IgD-negative memory B cell (primary cell): ENCODE measurements at regions not wholly inside any gene's neighbourhood (a gene's known extent, or its start where the extent isn't known, plus 50 kb on each side); places are given as distances from the start of the nearest gene placed in this dataset.
"Not testable (repeated sequence)": the region's sequence is repeated elsewhere in the genome, so short reads cannot be mapped to it uniquely, and the experiment has no call there.

Experiments used
- H3K27ac Mint-ChIP-seq, 3 donors: one replicate each; pipeline ENCODE4 v1.8.0; 2020 to 2022; ENCODE audit warnings: mild to moderate bottlenecking in 3 of 3, mixed read lengths in 3 of 3, moderate library complexity in 1 of 3
- H3K27me3 Mint-ChIP-seq: one replicate; pipeline ENCODE4 v1.8.0; 2021; ENCODE audit warnings: mixed read lengths
- H3K36me3 Mint-ChIP-seq: one replicate; pipeline ENCODE4 v1.8.0; 2020; ENCODE audit warnings: mild to moderate bottlenecking, mixed read lengths
- H3K4me1 Mint-ChIP-seq, 3 donors: one replicate each; pipeline ENCODE4 v1.8.0; 2020 to 2022; ENCODE audit warnings: mixed read lengths in 3 of 3, mild to moderate bottlenecking in 1 of 3
- H3K4me3 Mint-ChIP-seq, 4 donors: one replicate each; pipeline ENCODE4 v1.8.0; 2020 to 2022; ENCODE audit warnings: mild to moderate bottlenecking in 4 of 4, mixed read lengths in 4 of 4, moderate library complexity in 3 of 4
- H3K9me3 Mint-ChIP-seq, 3 donors: one replicate each; pipeline ENCODE4 v1.8.0; 2020 to 2021; ENCODE audit warnings: mixed read lengths in 3 of 3, mild to moderate bottlenecking in 1 of 3

DNA sequence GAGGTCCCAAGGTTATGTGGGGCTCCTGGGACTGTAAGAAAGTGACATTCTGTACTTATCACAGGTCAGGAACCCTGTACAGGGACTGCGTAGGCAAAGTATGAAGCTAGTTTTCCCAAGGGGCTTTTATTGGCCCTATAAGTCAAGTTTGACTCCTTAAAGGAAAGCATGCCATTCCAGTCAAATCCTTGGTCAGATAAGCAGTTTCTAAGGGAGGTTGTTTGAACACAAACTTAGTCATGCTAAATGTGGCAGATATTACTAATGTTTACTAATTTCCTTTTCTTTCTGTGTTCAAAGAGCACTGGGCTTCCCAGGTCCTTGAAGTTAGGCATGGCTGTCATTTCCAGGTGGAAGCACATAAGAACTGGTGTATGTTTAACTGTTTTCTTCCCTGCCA, 472.4 kb downstream of the ATP23 start:
- Mint-ChIP-seq H3K36me3 (no peaks in the 10 kb centered on the region), H3K27me3 (peaks cover 2% of the 10 kb centered on the region), H3K27ac (no peak overlapping the region), H3K4me3 (no peak overlapping the region), H3K9me3 (peaks cover 0 to 4% (median 0%) of the 10 kb centered on the region in 3 donors), H3K4me1 (peaks cover 0 to 2% (median 0%) of the 10 kb centered on the region in 3 donors)

DNA sequence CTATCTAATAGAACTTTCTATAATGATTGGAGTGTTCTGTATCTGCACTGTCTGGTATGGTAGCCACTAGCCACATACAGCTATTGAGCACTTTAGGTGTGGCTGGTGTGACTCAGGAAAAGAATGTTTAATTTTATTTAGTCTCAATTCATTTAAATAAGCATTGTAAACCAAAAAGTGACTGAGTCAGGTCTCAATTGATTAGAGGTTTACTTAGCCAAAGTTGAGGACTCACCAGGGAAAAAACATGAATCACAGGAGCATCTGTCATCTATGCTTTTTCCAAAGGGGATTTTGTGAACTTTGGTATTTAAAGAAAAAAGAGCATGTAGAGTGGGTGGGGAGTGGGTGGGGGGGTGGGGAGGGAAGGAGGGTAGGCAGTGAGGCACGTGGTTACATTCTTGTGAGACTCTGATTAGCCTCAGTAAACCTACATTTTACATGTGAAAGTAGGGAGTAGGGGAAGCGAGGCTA, 473.1 kb downstream of the ATP23 start:
- Mint-ChIP-seq H3K9me3 (peaks cover 0 to 1% (median 0%) of the 10 kb centered on the region in 3 donors), H3K27ac (no peak overlapping the region), H3K4me1 (peaks cover 0 to 2% (median 0%) of the 10 kb centered on the region in 3 donors), H3K36me3 (no peaks in the 10 kb centered on the region), H3K4me3 (no peak overlapping the region), H3K27me3 (no peaks in the 10 kb centered on the region)

DNA sequence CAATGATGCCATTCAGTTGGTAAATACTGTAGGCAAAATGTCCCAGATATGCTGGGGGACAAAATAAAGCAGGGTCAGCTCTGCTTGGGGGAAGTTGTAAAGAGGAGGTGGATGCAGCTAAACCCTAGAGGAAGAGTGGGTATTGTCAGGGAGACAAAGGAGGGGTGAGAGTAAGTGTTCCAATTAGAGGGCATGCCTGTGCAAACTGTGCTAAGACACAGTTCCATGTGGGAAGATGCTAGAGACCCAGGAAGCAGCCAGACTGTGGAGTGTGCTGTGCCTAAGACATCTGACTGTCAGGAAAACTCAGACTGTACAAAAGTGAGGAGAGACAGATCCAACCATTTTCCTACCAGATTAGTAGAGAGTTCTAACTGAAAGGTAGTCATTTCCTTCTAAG, 474.3 kb downstream of the ATP23 start:
- H3K4me1 Mint-ChIP-seq = peaks cover 0 to 2% (median 0%) of the 10 kb centered on the region in 3 donors
- no peak overlapping the region for H3K4me3 Mint-ChIP-seq
- H3K36me3 Mint-ChIP-seq = no peaks in the 10 kb centered on the region
- H3K27ac Mint-ChIP-seq = no peak overlapping the region
- no peaks in the 10 kb centered on the region for H3K27me3 Mint-ChIP-seq
- H3K9me3 Mint-ChIP-seq = peaks cover 0 to 3% (median 0%) of the 10 kb centered on the region in 3 donors

GRCh38 chr12:58416236-58416635, 474.9 kb downstream of the ATP23 start:
- Mint-ChIP-seq H3K36me3 (no peaks in the 10 kb centered on the region), H3K27me3 (no peaks in the 10 kb centered on the region), H3K27ac (no peak overlapping the region), H3K9me3 (peaks cover 0 to 3% (median 2%) of the 10 kb centered on the region in 3 donors), H3K4me1 (peaks cover 0 to 2% (median 0%) of the 10 kb centered on the region in 3 donors), H3K4me3 (no peak overlapping the region)

DNA sequence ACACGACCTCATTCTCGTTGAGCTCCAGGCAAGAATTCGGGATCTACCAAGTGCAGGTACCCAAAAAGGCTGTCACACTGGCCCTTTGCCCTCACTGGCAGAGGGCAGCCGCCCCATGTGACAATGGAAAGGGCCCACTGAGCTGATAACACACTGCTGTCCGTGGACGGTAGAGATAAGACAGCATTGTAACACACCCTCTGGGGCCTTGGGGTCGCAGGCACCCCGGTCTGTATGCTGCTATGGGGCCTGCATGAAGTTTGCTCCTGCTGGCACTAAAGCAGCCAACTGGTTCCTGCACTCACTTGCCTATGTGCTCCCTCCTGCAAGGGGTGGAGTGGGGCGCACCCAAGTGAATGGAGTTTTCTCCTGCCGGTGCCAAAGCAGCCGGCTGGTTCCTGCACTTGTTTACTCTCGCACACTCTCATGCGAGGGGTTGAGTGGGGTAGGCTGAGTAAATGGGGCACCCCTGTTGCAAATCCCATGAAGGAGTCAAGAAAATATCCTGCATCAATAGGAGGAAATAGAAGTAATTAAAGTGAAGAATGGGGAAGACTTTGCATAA, 477.9 kb downstream of the ATP23 start:
- Mint-ChIP-seq H3K9me3 (peaks cover 0 to 5% (median 2%) of the 10 kb centered on the region in 3 donors), H3K27me3 (peaks cover 2% of the 10 kb centered on the region), H3K4me1 (peaks cover 0 to 2% (median 0%) of the 10 kb centered on the region in 3 donors), H3K4me3 (no peak overlapping the region), H3K36me3 (no peaks in the 10 kb centered on the region), H3K27ac (peak overlapping the region in 1 of 3 donors; percentile 83)

DNA sequence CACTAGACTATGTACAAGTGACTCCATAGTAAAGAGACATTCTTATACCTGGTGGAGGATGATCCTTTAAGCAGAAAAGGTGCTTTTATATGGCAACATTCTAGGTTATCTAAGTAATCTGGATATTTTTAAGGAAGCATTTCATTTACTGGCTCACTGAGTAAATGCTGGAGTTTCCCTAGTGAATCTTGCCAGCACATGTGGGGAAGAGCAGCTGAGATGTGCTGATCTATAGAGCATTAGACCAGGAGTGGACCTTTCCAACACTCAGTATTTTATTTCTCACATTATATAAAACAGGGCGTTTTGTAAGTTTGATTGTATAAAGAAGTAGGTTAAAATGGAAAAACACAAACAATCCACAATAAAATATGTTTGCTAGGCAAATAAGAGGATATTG, 478.5 kb downstream of the ATP23 start:
- Mint-ChIP-seq H3K27ac (no peak overlapping the region), H3K4me3 (no peak overlapping the region), H3K36me3 (no peaks in the 10 kb centered on the region), H3K27me3 (peaks cover 2% of the 10 kb centered on the region), H3K4me1 (peaks cover 0 to 2% (median under 1%) of the 10 kb centered on the region in 3 donors), H3K9me3 (peaks cover 0 to 5% (median 2%) of the 10 kb centered on the region in 3 donors)

- Mint-ChIP-seq H3K4me3 (no peak overlapping the region), H3K27ac (no peak overlapping the region), H3K4me1 (peaks cover 0 to 2% (median 2%) of the 10 kb centered on the region in 3 donors), H3K36me3 (no peaks in the 10 kb centered on the region), H3K9me3 (peaks cover 0 to 5% (median 2%) of the 10 kb centered on the region in 3 donors), H3K27me3 (peaks cover 2% of the 10 kb centered on the region)
Measured at GRCh38 chr12:58420503-58420902, 479.1 kb downstream of the ATP23 start.

DNA sequence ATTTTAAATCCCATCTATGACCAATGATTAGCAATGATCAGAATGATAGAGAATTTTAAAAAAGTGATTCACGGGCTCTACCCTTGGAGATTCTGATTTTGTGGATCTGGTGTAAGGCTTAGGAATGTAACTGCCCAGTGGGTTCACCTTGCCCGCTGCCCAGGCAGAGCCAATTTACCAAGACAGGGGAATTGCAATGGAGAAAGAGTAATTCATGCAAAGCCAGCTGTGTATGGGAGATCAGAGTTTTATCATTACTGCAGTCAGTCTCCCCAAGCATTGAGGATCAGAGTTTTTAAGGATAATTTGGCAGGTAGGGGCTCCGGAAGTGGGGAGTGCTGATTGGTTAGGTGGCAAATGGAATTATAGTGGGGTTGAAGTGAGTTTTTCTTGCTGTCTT, 480.6 kb downstream of the ATP23 start:
- no peak overlapping the region for H3K27ac Mint-ChIP-seq
- no peaks in the 10 kb centered on the region for H3K36me3 Mint-ChIP-seq
- H3K27me3 Mint-ChIP-seq = peaks cover 2% of the 10 kb centered on the region
- H3K9me3 Mint-ChIP-seq = peaks cover 0 to 5% (median 2%) of the 10 kb centered on the region in 3 donors
- H3K4me3 Mint-ChIP-seq = no peak overlapping the region
- H3K4me1 Mint-ChIP-seq = peaks cover 0 to 3% (median 2%) of the 10 kb centered on the region in 3 donors

DNA sequence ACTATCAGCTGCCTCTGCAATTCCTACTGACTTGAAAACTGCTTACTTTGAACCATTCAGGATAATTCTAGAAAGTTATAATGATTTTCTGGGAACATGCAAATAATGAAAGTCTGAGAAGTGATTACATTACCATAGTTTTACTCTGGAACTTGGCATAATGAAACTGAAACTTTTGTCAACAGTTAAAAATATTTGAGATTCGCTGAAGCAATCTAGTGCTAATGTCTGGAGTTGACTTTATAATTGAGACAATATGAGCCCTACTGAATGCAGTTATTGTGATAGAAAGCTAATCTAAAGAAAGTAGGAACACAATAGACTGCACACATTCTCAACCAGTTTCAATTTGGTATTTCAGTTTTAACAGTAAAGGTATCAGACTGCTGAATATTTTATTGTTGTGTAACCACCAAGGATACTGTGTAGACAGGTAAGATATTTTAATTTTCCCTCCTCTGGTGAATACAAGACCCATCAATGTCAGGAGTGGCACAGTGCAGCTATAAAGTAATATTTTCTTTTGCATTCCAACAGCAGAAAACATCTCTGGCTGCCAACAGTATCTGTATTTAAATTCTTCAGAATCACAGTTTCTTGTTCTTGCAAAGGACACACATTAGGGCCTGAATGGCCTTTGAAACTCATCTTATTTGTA, 483.5 kb downstream of the ATP23 start:
- H3K4me3 Mint-ChIP-seq = no peak overlapping the region
- H3K4me1 Mint-ChIP-seq = peaks cover 0 to 3% (median 0%) of the 10 kb centered on the region in 3 donors
- peaks cover 0 to 8% (median 2%) of the 10 kb centered on the region in 3 donors for H3K9me3 Mint-ChIP-seq
- peaks cover 2% of the 10 kb centered on the region for H3K36me3 Mint-ChIP-seq
- peaks cover 2% of the 10 kb centered on the region for H3K27me3 Mint-ChIP-seq
- H3K27ac Mint-ChIP-seq = no peak overlapping the region

DNA sequence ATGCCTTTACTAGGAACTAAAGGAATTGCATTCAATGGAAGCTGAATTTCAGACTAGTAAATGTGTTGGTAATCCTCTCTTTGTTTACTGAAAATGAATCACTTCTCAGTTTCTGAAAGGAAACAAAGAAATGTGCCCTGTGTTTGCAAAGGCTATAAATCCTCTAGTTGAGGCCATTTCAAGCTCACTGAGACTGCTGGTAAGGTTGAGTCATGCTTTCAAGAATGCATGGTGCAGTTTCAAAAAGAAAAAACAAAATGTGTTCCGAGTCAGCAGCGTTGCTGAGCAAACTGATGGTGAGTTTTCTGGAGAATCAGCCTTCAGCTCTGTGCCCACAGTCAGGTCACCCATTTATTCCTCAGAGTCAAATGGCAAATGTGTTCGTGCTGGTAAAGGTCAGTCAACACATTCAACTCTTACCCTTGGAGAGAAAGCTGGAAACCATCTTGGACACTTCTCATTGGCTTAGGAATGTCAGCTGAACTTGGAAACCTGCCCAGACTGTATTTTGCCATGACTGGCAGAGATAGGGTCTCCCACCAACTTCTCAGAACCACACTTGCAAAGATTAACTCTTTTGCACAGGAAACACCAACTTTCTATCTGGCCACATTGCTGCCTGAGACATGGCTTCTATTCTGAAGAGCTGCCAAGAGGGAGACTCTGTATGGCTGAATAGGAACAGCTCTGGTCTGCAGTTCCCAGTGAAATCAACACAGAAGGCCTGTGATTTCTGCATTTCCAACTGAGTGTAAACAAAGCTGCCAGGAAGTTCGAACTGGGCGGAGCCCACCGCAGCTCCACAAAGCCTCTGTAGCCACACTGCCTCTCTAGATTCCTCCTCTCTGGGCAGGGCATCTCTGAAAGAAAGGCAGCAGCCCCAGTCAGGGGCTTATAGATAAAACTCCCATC, 484.4 kb downstream of the ATP23 start:
- H3K4me3 Mint-ChIP-seq = peak overlapping the region in 1 of 4 donors; percentile 67
- no peak overlapping the region for H3K27ac Mint-ChIP-seq
- H3K9me3 Mint-ChIP-seq = peaks cover 0 to 5% (median 2%) of the 10 kb centered on the region in 3 donors
- peaks cover 0 to 3% (median 0%) of the 10 kb centered on the region in 3 donors for H3K4me1 Mint-ChIP-seq
- peaks cover 2% of the 10 kb centered on the region for H3K27me3 Mint-ChIP-seq
- peaks cover 2% of the 10 kb centered on the region for H3K36me3 Mint-ChIP-seq

DNA sequence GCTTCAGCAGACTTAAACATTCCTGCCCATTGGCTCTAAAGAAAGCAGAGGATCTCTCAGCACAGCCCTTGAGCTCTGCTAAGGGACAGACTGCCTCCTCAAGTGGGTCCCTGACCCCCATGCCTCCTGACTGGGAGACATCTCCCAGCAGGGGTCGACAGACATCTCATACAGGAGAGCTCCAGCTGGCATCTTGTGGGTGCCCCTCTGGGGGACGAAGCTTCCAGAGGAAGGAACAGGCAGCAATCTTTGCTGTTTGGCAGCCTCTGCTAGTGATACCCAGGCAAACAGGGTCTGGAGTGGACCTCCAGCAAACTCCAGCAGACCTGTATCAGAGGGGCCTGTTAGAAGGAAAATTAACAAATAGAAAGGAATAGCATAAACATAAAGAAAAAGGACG, 485.1 kb downstream of the ATP23 start:
- H3K27ac Mint-ChIP-seq, H3K9me3 Mint-ChIP-seq, H3K27me3 Mint-ChIP-seq, H3K4me1 Mint-ChIP-seq, H3K36me3 Mint-ChIP-seq: not testable (repeated sequence)
- peak overlapping the region in 1 of 4 donors; percentile 67 for H3K4me3 Mint-ChIP-seq

DNA sequence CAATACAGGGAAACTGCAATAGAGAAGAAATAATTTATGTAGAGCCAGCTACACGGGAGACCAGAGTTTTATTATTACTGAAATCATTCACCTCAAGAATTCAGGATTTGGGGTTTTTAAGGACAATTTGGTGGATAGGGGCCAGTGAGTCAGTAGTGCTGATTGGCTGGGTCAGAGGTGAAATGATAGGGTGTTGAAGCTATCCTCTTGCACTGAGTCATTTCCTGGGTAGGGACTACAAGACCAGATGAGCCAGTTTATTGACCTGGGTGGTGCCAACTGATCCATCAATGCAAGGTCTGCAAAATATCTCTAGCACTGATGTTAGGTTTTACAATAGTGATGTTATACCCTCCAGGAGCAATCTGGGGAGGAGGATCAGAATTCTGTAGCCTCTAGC, 486.3 kb downstream of the LRIG3 start:
- Mint-ChIP-seq H3K36me3 (no peaks in the 10 kb centered on the region), H3K4me3 (no peak overlapping the region), H3K9me3 (peaks cover 0 to 4% (median 0%) of the 10 kb centered on the region in 3 donors), H3K27ac (no peak overlapping the region), H3K27me3 (no peaks in the 10 kb centered on the region), H3K4me1 (no peaks in the 10 kb centered on the region)

GRCh38 chr12:58434726-58435125, 485.6 kb downstream of the LRIG3 start:
- Mint-ChIP-seq H3K36me3 (no peaks in the 10 kb centered on the region), H3K27ac (no peak overlapping the region), H3K4me1 (no peaks in the 10 kb centered on the region), H3K4me3 (no peak overlapping the region), H3K27me3 (no peaks in the 10 kb centered on the region), H3K9me3 (peaks cover 0 to 4% (median 2%) of the 10 kb centered on the region in 3 donors)

DNA sequence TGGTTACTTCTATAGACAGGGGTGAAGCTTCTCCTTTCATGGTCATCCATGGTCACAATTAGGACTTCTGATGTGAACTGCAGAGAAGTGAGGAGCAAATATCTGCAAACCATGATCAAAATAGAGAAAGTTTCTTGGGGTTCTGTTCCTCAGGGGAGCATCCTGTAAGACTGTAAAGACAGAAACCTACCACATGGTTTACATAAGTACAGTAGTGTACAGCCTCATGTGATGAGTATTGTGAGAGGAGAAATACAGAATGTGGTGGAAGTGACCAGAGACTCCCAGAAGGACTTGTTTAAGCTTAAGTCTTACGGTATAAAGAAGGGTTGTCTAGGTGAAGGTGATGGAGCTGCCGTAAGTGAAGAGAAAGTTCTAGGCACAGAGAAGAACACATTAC, 484.7 kb downstream of the LRIG3 start:
- Mint-ChIP-seq H3K36me3 (no peaks in the 10 kb centered on the region), H3K27ac (no peak overlapping the region), H3K9me3 (peaks cover 0 to 4% (median 2%) of the 10 kb centered on the region in 3 donors), H3K4me1 (no peaks in the 10 kb centered on the region), H3K27me3 (no peaks in the 10 kb centered on the region), H3K4me3 (no peak overlapping the region)

GRCh38 chr12:58441483-58441882, 478.8 kb downstream of the LRIG3 start:
- no peak overlapping the region for H3K27ac Mint-ChIP-seq
- no peak overlapping the region for H3K4me3 Mint-ChIP-seq
- no peaks in the 10 kb centered on the region for H3K27me3 Mint-ChIP-seq
- H3K36me3 Mint-ChIP-seq = no peaks in the 10 kb centered on the region
- peaks cover 0 to 2% (median 0%) of the 10 kb centered on the region in 3 donors for H3K9me3 Mint-ChIP-seq
- H3K4me1 Mint-ChIP-seq = no peaks in the 10 kb centered on the region
